ENCODE measurements at regions not wholly inside any gene's neighbourhood (a gene's known extent, or its start where the extent isn't known, plus 50 kb on each side); places are given as distances from the start of the nearest gene placed in this dataset.

- Histone ChIP-seq H3K27me3 (no peaks in the 10 kb centered on the region), H3K27ac (peak overlapping the region in 1 of 4 donors; percentile 69), H3K36me3 (no peaks in the 10 kb centered on the region), H3K4me1 (peaks cover 4 to 45% (median 14%) of the 10 kb centered on the region in 3 donors), H3K4me3 (no peak overlapping the region), H3K9me3 (no peaks in the 10 kb centered on the region)
- WGBS, 2 donors (ENCODE audit: low coverage in 1 of 2) = 77 to 88% methylated on average over 3 of the region's 3 CpGs
- no peak for ATAC-seq
- TF ChIP-seq POLR2AphosphoS5 (IDR thresholded peaks at IDR 0.05) (no peak), POLR2A (IDR thresholded peaks at IDR 0.05) (no peak), EP300 (IDR thresholded peaks at IDR 0.05) (no peak)
Observed at GRCh38 chr3:72483554-72484104, 364.6 kb downstream of the SHQ1 start.

- H3K4me1 ChIP-seq = peaks cover 2 to 37% (median 12%) of the 10 kb centered on the region in 3 donors
- peak; percentile 74 for ATAC-seq
- peak overlapping the region; percentile 15 to 36 for H3K4me3 ChIP-seq
- TF ChIP-seq POLR2A (IDR thresholded peaks at IDR 0.05) (no peak), CTCF (IDR thresholded peaks at IDR 0.05) (no peak), EP300 (IDR thresholded peaks at IDR 0.05) (no peak), POLR2AphosphoS5 (IDR thresholded peaks at IDR 0.05) (peak; percentile 85)
- no peaks in the 10 kb centered on the region for H3K36me3 ChIP-seq
- no peaks in the 10 kb centered on the region for H3K27me3 ChIP-seq
- H3K27ac ChIP-seq = peak overlapping the region in 3 of 4 donors; percentile 31 to 69 (median 59)
- 3 to 12% methylated on average over 10 of the region's 12 CpGs for WGBS, 2 donors (ENCODE audit: low coverage in 1 of 2)
- no peaks in the 10 kb centered on the region for H3K9me3 ChIP-seq
Observed at GRCh38 chr3:72482589-72483321, 365.5 kb downstream of the SHQ1 start.

- ATAC-seq = no peak
- Histone ChIP-seq H3K27ac (no peak overlapping the region), H3K4me1 (peaks cover 0 to 25% (median 0%) of the 10 kb centered on the region in 3 donors), H3K4me3 (no peak overlapping the region), H3K27me3 (no peaks in the 10 kb centered on the region), H3K36me3 (no peaks in the 10 kb centered on the region), H3K9me3 (no peaks in the 10 kb centered on the region)
- 91 to 100% methylated on average over 2 to 4 of the region's 4 CpGs for WGBS, 2 donors (ENCODE audit: low coverage in 1 of 2)
- no peak for TF ChIP-seq POLR2A (IDR thresholded peaks at IDR 0.05)
- TF ChIP-seq EP300 (IDR thresholded peaks at IDR 0.05) = no peak
- no peak for TF ChIP-seq CTCF (IDR thresholded peaks at IDR 0.05)
- no peak for TF ChIP-seq POLR2AphosphoS5 (IDR thresholded peaks at IDR 0.05)
Observed at GRCh38 chr3:72481542-72481941, 366.7 kb downstream of the SHQ1 start.

- no peak overlapping the region for H3K27ac ChIP-seq
Observed at GRCh38 chr3:72480366-72480765, 367.9 kb downstream of the SHQ1 start.

GRCh38 chr3:72479651-72480215 is 368.5 kb downstream of the SHQ1 start:
- H3K27me3 ChIP-seq = no peaks in the 10 kb centered on the region
- H3K4me1 ChIP-seq = peaks cover 0 to 14% (median 0%) of the 10 kb centered on the region in 3 donors
- TF ChIP-seq POLR2A (IDR thresholded peaks at IDR 0.05) (no peak), POLR2AphosphoS5 (IDR thresholded peaks at IDR 0.05) (no peak), CTCF (IDR thresholded peaks at IDR 0.05) (no peak), EP300 (IDR thresholded peaks at IDR 0.05) (no peak)
- H3K36me3 ChIP-seq = no peaks in the 10 kb centered on the region
- WGBS, 2 donors (ENCODE audit: low coverage in 1 of 2) = 80 to 94% methylated on average over 1 to 2 of the region's 2 CpGs
- no peak overlapping the region for H3K4me3 ChIP-seq
- ATAC-seq = no peak
- H3K27ac ChIP-seq = no peak overlapping the region
- H3K9me3 ChIP-seq = no peaks in the 10 kb centered on the region

More at GRCh38 chr3:72480366-72480765, 367.9 kb downstream of the SHQ1 start:
- Histone ChIP-seq H3K4me1 (peaks cover 0 to 14% (median 0%) of the 10 kb centered on the region in 3 donors), H3K36me3 (no peaks in the 10 kb centered on the region), H3K27me3 (no peaks in the 10 kb centered on the region), H3K4me3 (no peak overlapping the region), H3K9me3 (no peaks in the 10 kb centered on the region)
- no peak for TF ChIP-seq EP300 (IDR thresholded peaks at IDR 0.05)
- TF ChIP-seq POLR2AphosphoS5 (IDR thresholded peaks at IDR 0.05) = no peak
- ATAC-seq = no peak

- TF ChIP-seq EP300 (IDR thresholded peaks at IDR 0.05) (no peak), POLR2A (IDR thresholded peaks at IDR 0.05) (no peak), POLR2AphosphoS5 (IDR thresholded peaks at IDR 0.05) (no peak), CTCF (IDR thresholded peaks at IDR 0.05) (no peak)
- H3K27me3 ChIP-seq = no peaks in the 10 kb centered on the region
- no peaks in the 10 kb centered on the region for H3K4me1 ChIP-seq
- no peak overlapping the region for H3K4me3 ChIP-seq
- H3K36me3 ChIP-seq = no peaks in the 10 kb centered on the region
- ATAC-seq = no peak
- no peak overlapping the region for H3K27ac ChIP-seq
- H3K9me3 ChIP-seq = no peaks in the 10 kb centered on the region
Observed at GRCh38 chr3:72476139-72476483, 372.1 kb downstream of the SHQ1 start.

Measured in gastroesophageal sphincter (tissue), 4 donors.